Keratinocyte (primary cell): ENCODE measurements at regions not wholly inside any gene's neighbourhood (a gene's known extent, or its start where the extent isn't known, plus 50 kb on each side); places are given as distances from the start of the nearest gene placed in this dataset.

Source experiments
- DNase-seq: peaks from one replicate; pipeline ENCODE4 v3.0.0-alpha.2; 2011; ENCODE audit warnings: low read depth, missing footprints, low spot score
- FAIRE-seq: peaks from 2 replicates; lab custom pipeline; 2011; peaks lifted over from hg19 to GRCh38; lab: Jason Lieb, UNC
- H2AFZ ChIP-seq: 2 replicates; pipeline ENCODE4 v1.6.0; 2012; ENCODE audit warnings: low read length, control low read depth, inconsistent platforms; ENCODE audit not compliant: control insufficient read depth
- H3K27ac ChIP-seq: 2 replicates; pipeline ENCODE4 v1.5.1; 2011; ENCODE audit warnings: low read length; ENCODE audit not compliant: control insufficient read depth, insufficient read depth
- H3K27me3 ChIP-seq: 3 replicates; pipeline ENCODE4 v1.6.0; 2011; ENCODE audit warnings: low read length; ENCODE audit not compliant: control insufficient read depth, insufficient read depth; ENCODE audit errors: extremely low read depth
- H3K36me3 ChIP-seq, 2 experiments: 2 replicates in 1 of 2; 3 replicates in 1 of 2; pipeline ENCODE4 v1.5.1; 2011; ENCODE audit warnings: low read length in 2 of 2, mild to moderate bottlenecking in 1 of 2; ENCODE audit not compliant: control insufficient read depth in 2 of 2, insufficient read depth in 2 of 2; ENCODE audit errors: extremely low read depth in 1 of 2
- H3K4me1 ChIP-seq: 3 replicates; pipeline ENCODE4 v1.5.1; 2011; ENCODE audit warnings: low read length; ENCODE audit not compliant: control insufficient read depth, insufficient read depth; ENCODE audit errors: extremely low read depth
- H3K4me2 ChIP-seq: 3 replicates; pipeline ENCODE4 v1.6.0; 2011; ENCODE audit warnings: low read depth, low read length; ENCODE audit not compliant: control insufficient read depth, insufficient read depth; ENCODE audit errors: extremely low read depth
- H3K4me3 ChIP-seq, 3 experiments: fragments of 200-600 bp in 1 of 3; sonication (generic) in 1 of 3; 2 replicates in 2 of 3; 3 replicates in 1 of 3; pipeline ENCODE4 v1.5.1; 2011 to 2016; ENCODE audit warnings: low read length in 3 of 3, mild to moderate bottlenecking in 3 of 3, control low read depth in 2 of 3, inconsistent platforms in 1 of 3, low read depth in 1 of 3, mixed read lengths in 1 of 3, mixed run types in 1 of 3, moderate library complexity in 1 of 3; ENCODE audit not compliant: control insufficient read depth in 2 of 3, insufficient read depth in 2 of 3; ENCODE audit errors: extremely low read depth in 1 of 3
- H3K79me2 ChIP-seq: 2 replicates; pipeline ENCODE4 v1.6.0; 2012; ENCODE audit warnings: low read length; ENCODE audit not compliant: control insufficient read depth, insufficient read depth
- H3K9ac ChIP-seq: 3 replicates; pipeline ENCODE4 v1.6.0; 2011; ENCODE audit warnings: low read length; ENCODE audit not compliant: control insufficient read depth, insufficient read depth; ENCODE audit errors: extremely low read depth
- H3K9me1 ChIP-seq: 3 replicates; pipeline ENCODE4 v1.6.0; 2011; ENCODE audit warnings: low read length; ENCODE audit not compliant: control insufficient read depth, insufficient read depth; ENCODE audit errors: extremely low read depth
- H3K9me3 ChIP-seq: 2 replicates; pipeline ENCODE4 v1.5.1; 2012; ENCODE audit warnings: low read depth, low read length; ENCODE audit not compliant: control insufficient read depth
- H4K20me1 ChIP-seq: 3 replicates; pipeline ENCODE4 v1.6.0; 2011; ENCODE audit warnings: low read length; ENCODE audit not compliant: control insufficient read depth, insufficient read depth; ENCODE audit errors: extremely low read depth
- EZH2 ChIP-seq: IDR thresholded peaks from one replicate; pipeline ENCODE4 v1.6.1; 2012; ENCODE audit warnings: inconsistent platforms, mild to moderate bottlenecking, low read length, moderate library complexity
- dilution Hi-C: fragments of 300-500 bp; cut with MboI; formaldehyde crosslinking; loops from one replicate; pipeline ENCODE4 v1.7.0; 2020; ENCODE audit warnings: low sequenced_read_pairs; ENCODE audit not compliant: extremely low pct_ligation_motif_present
- TF ChIP-seq, protein P1 (sequence below), 3 experiments: IDR thresholded peaks in 1 of 3; conservative IDR thresholded peaks in 1 of 3; optimal IDR thresholded peaks in 1 of 3; 2 replicates in 2 of 3; 3 replicates in 1 of 3; pipeline versions ENCODE3 to v1.5.1; 2011; ENCODE audit warnings: low read length in 3 of 3, mild to moderate bottlenecking in 3 of 3, moderate library complexity in 2 of 3, control low read depth in 1 of 3, inconsistent platforms in 1 of 3; ENCODE audit not compliant: insufficient read depth in 2 of 3; ENCODE audit errors: extremely low read depth in 1 of 3

DNA sequence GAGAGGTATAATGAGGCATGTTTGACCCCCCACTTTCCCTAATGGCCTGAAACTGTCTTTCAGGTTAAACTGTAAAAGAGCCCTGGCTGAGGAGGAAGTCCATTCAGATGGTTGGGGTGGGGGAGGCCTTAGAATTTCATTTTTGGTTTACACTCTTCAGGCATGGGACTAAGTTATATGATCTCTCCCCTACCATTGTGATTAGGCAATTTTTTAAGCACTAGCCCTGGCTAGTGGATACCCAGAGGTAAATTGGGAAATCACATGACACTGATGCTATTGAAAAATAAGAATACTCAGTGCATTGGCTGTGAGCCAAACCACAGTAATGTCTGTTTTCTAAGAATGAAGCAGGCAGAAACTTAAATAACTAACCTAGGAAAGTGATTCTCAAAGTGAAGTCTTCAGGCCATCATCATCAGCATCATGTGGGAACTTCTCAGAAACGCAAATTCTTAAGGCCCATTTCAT is 149.7 kb downstream of the RRAGB start:
- H4K20me1 ChIP-seq = no peaks in the 10 kb centered on the region
- H3K79me2 ChIP-seq = no peaks in the 10 kb centered on the region
- no peaks in the 10 kb centered on the region for H3K4me1 ChIP-seq
- dilution Hi-C loops = no loop called here
- no peaks in the 10 kb centered on the region for H3K27me3 ChIP-seq
- no peaks in the 10 kb centered on the region for H3K9me1 ChIP-seq
- H3K9ac ChIP-seq = no peak overlapping the region
- FAIRE-seq (no peak), DNase-seq (no peak)
- H3K27ac ChIP-seq = no peak overlapping the region
- no peaks in the 10 kb centered on the region for H3K9me3 ChIP-seq
- H3K4me2 ChIP-seq = no peak overlapping the region
- TF ChIP-seq, protein P1, sequence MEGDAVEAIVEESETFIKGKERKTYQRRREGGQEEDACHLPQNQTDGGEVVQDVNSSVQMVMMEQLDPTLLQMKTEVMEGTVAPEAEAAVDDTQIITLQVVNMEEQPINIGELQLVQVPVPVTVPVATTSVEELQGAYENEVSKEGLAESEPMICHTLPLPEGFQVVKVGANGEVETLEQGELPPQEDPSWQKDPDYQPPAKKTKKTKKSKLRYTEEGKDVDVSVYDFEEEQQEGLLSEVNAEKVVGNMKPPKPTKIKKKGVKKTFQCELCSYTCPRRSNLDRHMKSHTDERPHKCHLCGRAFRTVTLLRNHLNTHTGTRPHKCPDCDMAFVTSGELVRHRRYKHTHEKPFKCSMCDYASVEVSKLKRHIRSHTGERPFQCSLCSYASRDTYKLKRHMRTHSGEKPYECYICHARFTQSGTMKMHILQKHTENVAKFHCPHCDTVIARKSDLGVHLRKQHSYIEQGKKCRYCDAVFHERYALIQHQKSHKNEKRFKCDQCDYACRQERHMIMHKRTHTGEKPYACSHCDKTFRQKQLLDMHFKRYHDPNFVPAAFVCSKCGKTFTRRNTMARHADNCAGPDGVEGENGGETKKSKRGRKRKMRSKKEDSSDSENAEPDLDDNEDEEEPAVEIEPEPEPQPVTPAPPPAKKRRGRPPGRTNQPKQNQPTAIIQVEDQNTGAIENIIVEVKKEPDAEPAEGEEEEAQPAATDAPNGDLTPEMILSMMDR (optimal IDR thresholded peaks at IDR 0.05 in 1 of 3, IDR thresholded peaks at IDR 0.05 in 1 of 3, conservative IDR thresholded peaks at IDR 0.05 in 1 of 3; ENCODE audit: extremely low read depth in 1 of 3, insufficient read depth in 2 of 3, low read length in 3 of 3) = no peak
- no peak for TF ChIP-seq EZH2
- no peak overlapping the region for H2AFZ ChIP-seq
- H3K4me3 ChIP-seq = no peak overlapping the region
- no peaks in the 10 kb centered on the region for H3K36me3 ChIP-seq

DNA sequence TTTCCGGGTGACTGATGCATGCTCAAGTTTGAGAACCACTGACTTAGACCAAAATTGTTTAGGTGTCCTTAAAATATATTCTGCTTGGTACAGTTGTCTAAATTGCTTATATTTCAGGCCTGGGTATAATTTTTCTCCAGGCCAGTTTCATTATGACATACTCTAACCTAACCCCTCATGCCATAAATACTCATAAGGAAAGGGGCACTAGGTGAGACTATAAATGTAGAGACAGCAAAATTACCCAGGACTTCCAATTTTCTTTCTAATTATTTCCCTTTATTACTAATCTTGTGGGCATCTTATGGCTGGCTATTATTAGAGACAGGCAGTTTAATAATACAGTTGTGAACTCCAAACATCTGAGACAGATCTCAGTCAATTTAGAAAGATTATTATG is 150.2 kb downstream of the RRAGB start:
- H2AFZ ChIP-seq = no peak overlapping the region
- no peaks in the 10 kb centered on the region for H3K9me1 ChIP-seq
- H3K4me2 ChIP-seq = no peak overlapping the region
- H3K36me3 ChIP-seq = no peaks in the 10 kb centered on the region
- H3K4me3 ChIP-seq = no peak overlapping the region
- no peaks in the 10 kb centered on the region for H4K20me1 ChIP-seq
- H3K79me2 ChIP-seq = no peaks in the 10 kb centered on the region
- no peaks in the 10 kb centered on the region for H3K27me3 ChIP-seq
- dilution Hi-C loops = no loop called here
- H3K4me1 ChIP-seq = no peaks in the 10 kb centered on the region
- H3K9ac ChIP-seq = no peak overlapping the region
- no peak overlapping the region for H3K27ac ChIP-seq
- DNase-seq (no peak), FAIRE-seq (no peak)
- H3K9me3 ChIP-seq = no peaks in the 10 kb centered on the region
- TF ChIP-seq EZH2 = no peak
- TF ChIP-seq, protein P1 (optimal IDR thresholded peaks at IDR 0.05 in 1 of 3, IDR thresholded peaks at IDR 0.05 in 1 of 3, conservative IDR thresholded peaks at IDR 0.05 in 1 of 3; ENCODE audit: extremely low read depth in 1 of 3, insufficient read depth in 2 of 3, low read length in 3 of 3) = no peak
